Neural cell (in vitro differentiated cells): ENCODE measurements at regions not wholly inside any gene's neighbourhood (a gene's known extent, or its start where the extent isn't known, plus 50 kb on each side); places are given as distances from the start of the nearest gene placed in this dataset.

ENCODE experiments used
- H2AFZ ChIP-seq: fragments of 200-600, 300-800 bp; sonication (generic), shearing (Covaris generic); 2 replicates; pipeline ENCODE4 v1.6.0; 2014; ENCODE audit warnings: low read depth, mild to moderate bottlenecking, antibody characterized with exemption, low read length, moderate library complexity
- H3F3A ChIP-seq: fragments of 200-600 bp; shearing (Covaris generic); 2 replicates; pipeline ENCODE4 v1.6.1; 2016; ENCODE audit warnings: mild to moderate bottlenecking, moderate library complexity, mixed read lengths, antibody characterized with exemption, low read length; ENCODE audit not compliant: insufficient read depth, poor library complexity, severe bottlenecking
- H3K27ac ChIP-seq: fragments of 200-600, 300-800 bp; sonication (generic), shearing (Covaris generic); 2 replicates; pipeline ENCODE4 v1.5.1; 2014; ENCODE audit warnings: mild to moderate bottlenecking, low read length, moderate library complexity
- H3K27me3 ChIP-seq: fragments of 300-800, 200-600 bp; sonication (generic), shearing (Covaris generic); 2 replicates; pipeline ENCODE4 v1.6.0; 2014; ENCODE audit warnings: mild to moderate bottlenecking, low read depth, low read length, moderate library complexity; ENCODE audit not compliant: insufficient read depth
- H3K36me3 ChIP-seq: fragments of 300-800, 200-600 bp; sonication (generic), shearing (Covaris generic); 2 replicates; pipeline ENCODE4 v1.5.1; 2014; ENCODE audit warnings: mild to moderate bottlenecking, antibody characterized with exemption, low read length, moderate library complexity; ENCODE audit not compliant: insufficient read depth
- H3K4me2 ChIP-seq: fragments of 300-800, 200-600 bp; sonication (generic), shearing (Covaris generic); 2 replicates; pipeline ENCODE4 v1.6.0; 2014; ENCODE audit warnings: mild to moderate bottlenecking, low read length
- H3K4me3 ChIP-seq: fragments of 300-800, 200-600 bp; sonication (generic), shearing (Covaris generic); 2 replicates; pipeline ENCODE4 v1.5.1; 2014; ENCODE audit warnings: mild to moderate bottlenecking, low read length, moderate library complexity
- H3K79me2 ChIP-seq: fragments of 200-600 bp; shearing (Covaris generic); replicated peaks from 2 replicates; pipeline ENCODE4 v1.6.0; 2014; ENCODE audit warnings: mild to moderate bottlenecking, low read length, moderate library complexity; ENCODE audit not compliant: insufficient read depth
- H3K9ac ChIP-seq: fragments of 300-800, 200-600 bp; sonication (generic), shearing (Covaris generic); 2 replicates; pipeline ENCODE4 v1.6.1; 2016; ENCODE audit warnings: mild to moderate bottlenecking, low read length, mixed read lengths
- H3K9me2 ChIP-seq: fragments of 200-600 bp; shearing (Covaris generic); 2 replicates; pipeline ENCODE4 v1.6.1; 2016; ENCODE audit warnings: mild to moderate bottlenecking, low read length, mixed read lengths; ENCODE audit not compliant: insufficient read depth
- H3K9me3 ChIP-seq: fragments of 200-600, 300-800 bp; sonication (generic), shearing (Covaris generic); 2 replicates; pipeline ENCODE4 v1.6.1; 2016; ENCODE audit warnings: mild to moderate bottlenecking, mixed run types, low read length, moderate library complexity, mixed read lengths
- H4K20me1 ChIP-seq: fragments of 200-600 bp; shearing (Covaris generic); 2 replicates; pipeline ENCODE4 v1.6.1; 2016; ENCODE audit warnings: mild to moderate bottlenecking, mixed run types; ENCODE audit not compliant: insufficient read depth
- CTCF ChIP-seq: fragments of 450-650 bp; IDR thresholded peaks from 2 replicates; pipeline ENCODE4 v1.5.1; 2014; ENCODE audit warnings: antibody characterized with exemption, mild to moderate bottlenecking, moderate library complexity; ENCODE audit not compliant: poor library complexity, severe bottlenecking
- EP300 ChIP-seq: fragments of 450-650 bp; conservative IDR thresholded peaks from 2 replicates; pipeline ENCODE4 v1.6.1; 2014; ENCODE audit warnings: antibody characterized with exemption, mild to moderate bottlenecking, moderate library complexity; ENCODE audit not compliant: poor library complexity, severe bottlenecking
- EZH2 ChIP-seq: fragments of 200-600, 300-800 bp; shearing (Covaris generic), sonication (generic); IDR thresholded peaks from 2 replicates; pipeline ENCODE4 v1.6.1; 2014; ENCODE audit warnings: antibody characterized with exemption, low read length, borderline replicate concordance, mild to moderate bottlenecking; ENCODE audit not compliant: insufficient read depth, poor library complexity, severe bottlenecking
- MXI1 ChIP-seq: fragments of 450-650 bp; conservative IDR thresholded peaks from 2 replicates; pipeline ENCODE4 v1.6.1; 2014; ENCODE audit warnings: antibody characterized with exemption, mild to moderate bottlenecking; ENCODE audit not compliant: poor library complexity, severe bottlenecking
- POLR2AphosphoS5 ChIP-seq: IDR thresholded peaks from 2 replicates; pipeline ENCODE4 v1.6.1; 2012
- RAD21 ChIP-seq: fragments of 450-650 bp; conservative IDR thresholded peaks from 2 replicates; pipeline ENCODE4 v1.6.1; 2014; ENCODE audit warnings: antibody characterized with exemption, mild to moderate bottlenecking, moderate library complexity
- REST ChIP-seq: IDR thresholded peaks from 2 replicates; pipeline ENCODE4 v1.6.1; 2012; ENCODE audit warnings: borderline replicate concordance
- SMC3 ChIP-seq: fragments of 450-650 bp; conservative IDR thresholded peaks from 2 replicates; pipeline ENCODE4 v1.6.1; 2014; ENCODE audit warnings: antibody characterized with exemption, mild to moderate bottlenecking, moderate library complexity; ENCODE audit not compliant: poor library complexity
- TAF1 ChIP-seq: IDR thresholded peaks from 2 replicates; pipeline ENCODE4 v1.6.1; 2012; ENCODE audit warnings: low read depth

- TF ChIP-seq CTCF, result no peak
- no peak for TF ChIP-seq SMC3
- no peak for TF ChIP-seq EZH2
- no peak for TF ChIP-seq MXI1
- TF ChIP-seq POLR2AphosphoS5, result no peak
- TF ChIP-seq TAF1, result no peak
- TF ChIP-seq RAD21, result no peak
- TF ChIP-seq EP300, result no peak
- no peak for TF ChIP-seq REST
- Histone ChIP-seq H3K9me2 (no peaks in the 10 kb centered on the region), H2AFZ (no peak overlapping the region), H3K79me2 (no peaks in the 10 kb centered on the region), H3K27ac (no peak overlapping the region), H3K9me3 (no peaks in the 10 kb centered on the region), H3K4me2 (no peak overlapping the region), H3K9ac (no peak overlapping the region), H3K4me3 (no peak overlapping the region), H3K27me3 (no peaks in the 10 kb centered on the region), H3K36me3 (no peaks in the 10 kb centered on the region), H3F3A (no peaks in the 10 kb centered on the region), H4K20me1 (no peaks in the 10 kb centered on the region)
Observed at GRCh38 chr10:27359792-27360355, 119.3 kb upstream of the ACBD5 start.

GRCh38 chr10:27356738-27357137, 116.1 kb upstream of the ACBD5 start:
- Histone ChIP-seq H2AFZ (no peak overlapping the region), H3K9ac (no peak overlapping the region), H3K27ac (no peak overlapping the region), H4K20me1 (no peaks in the 10 kb centered on the region), H3K79me2 (no peaks in the 10 kb centered on the region), H3K36me3 (no peaks in the 10 kb centered on the region), H3K9me2 (no peaks in the 10 kb centered on the region), H3K4me2 (no peak overlapping the region), H3K9me3 (no peaks in the 10 kb centered on the region), H3F3A (no peaks in the 10 kb centered on the region), H3K27me3 (no peaks in the 10 kb centered on the region), H3K4me3 (no peak overlapping the region)
- TF ChIP-seq EZH2 (no peak), SMC3 (no peak), REST (no peak), TAF1 (no peak), MXI1 (no peak), CTCF (no peak), RAD21 (no peak), EP300 (no peak)
